HepG2 (cell line): ENCODE measurements at regions not wholly inside any gene's neighbourhood (a gene's known extent, or its start where the extent isn't known, plus 50 kb on each side); places are given as distances from the start of the nearest gene placed in this dataset.

Experiments used
- ATAC-seq: fragments of 200-7000 bp; cut with Tn5 transposase; 3 replicates; pipeline ENCODE4 v1.9.1; 2020; ENCODE audit warnings: mild to moderate bottlenecking, moderate library complexity
- BruUV-seq: library from RNA; stranded (reverse); fragments of 400-500 nt; replicated peaks from 2 replicates; lab custom pipeline; 2021; lab: Mats Ljungman, UMichigan
- CTCF ChIA-PET: fragments of 300-600 bp; formaldehyde crosslinking; extraction: SDS; loops from one replicate; lab custom pipeline; 2021; ENCODE audit warnings: low total read pairs, inconsistent platforms, low intra/inter-chr PET ratio; lab: Yijun Ruan, JAX
- POLR2A ChIA-PET: fragments of 350-600 bp; sonication (Branson Sonifier 250); formaldehyde crosslinking; loops from one replicate; lab custom pipeline; 2020; ENCODE audit warnings: antibody characterized with exemption, inconsistent platforms; lab: Yijun Ruan, JAX
- DNase-seq: peaks from one replicate; pipeline ENCODE4 v3.0.0-alpha.2; 2015; ENCODE audit warnings: low spot score
- FAIRE-seq: peaks from 3 replicates; lab custom pipeline; 2011; peaks lifted over from hg19 to GRCh38; lab: Jason Lieb, UNC
- H2AFZ ChIP-seq: one replicate; pipeline ENCODE4 v1.6.1; 2011; ENCODE audit warnings: low read length, inconsistent platforms
- H3K27ac ChIP-seq: fragments of 300-600 bp; 3 replicates; pipeline ENCODE4 v1.8.0; 2011; ENCODE audit warnings: mixed run types, mild to moderate bottlenecking, mixed read lengths, low read length, inconsistent platforms; ENCODE audit not compliant: insufficient read depth; ENCODE audit errors: extremely low read length
- H3K27me3 ChIP-seq, 2 experiments: fragments of 200-600 bp in 1 of 2; 2 replicates in 1 of 2; 3 replicates in 1 of 2; pipeline versions ENCODE4 v1.6.0 to v1.8.0; 2011; ENCODE audit warnings: low read length in 2 of 2, mild to moderate bottlenecking in 2 of 2, moderate library complexity in 2 of 2, inconsistent platforms in 1 of 2; ENCODE audit not compliant: insufficient read depth in 2 of 2, control insufficient read depth in 1 of 2
- H3K36me3 ChIP-seq, 2 experiments: fragments of 200-600 bp in 1 of 2; replicated peaks in 1 of 2; 2 replicates in 1 of 2; 3 replicates in 1 of 2; pipeline versions ENCODE4 v1.5.1 to v1.8.0; 2011; ENCODE audit warnings: low read length in 2 of 2, inconsistent platforms in 1 of 2; ENCODE audit not compliant: insufficient read depth in 2 of 2, control insufficient read depth in 1 of 2
- H3K4me1 ChIP-seq: 2 replicates; pipeline ENCODE4 v1.5.1; 2012; ENCODE audit warnings: low read length, inconsistent platforms; ENCODE audit not compliant: insufficient read depth
- H3K4me2 ChIP-seq: 2 replicates; pipeline ENCODE4 v1.6.0; 2011; ENCODE audit warnings: low read depth, low read length, inconsistent platforms
- H3K4me3 ChIP-seq, 3 experiments: fragments of 200-600 bp in 1 of 3; sonication (generic), shearing (Covaris generic) in 1 of 3; replicated peaks in 1 of 3; 2 replicates each; pipeline ENCODE4 v1.5.1; 2011 to 2016; ENCODE audit warnings: low read length in 3 of 3, inconsistent platforms in 2 of 3, low read depth in 2 of 3, mild to moderate bottlenecking in 2 of 3, control low read depth in 1 of 3, mixed read lengths in 1 of 3; ENCODE audit not compliant: insufficient read depth in 1 of 3
- H3K79me2 ChIP-seq: one replicate; pipeline ENCODE4 v1.6.1; 2011; ENCODE audit warnings: low read length, inconsistent platforms; ENCODE audit not compliant: insufficient read depth
- H3K9ac ChIP-seq: 2 replicates; pipeline ENCODE4 v1.6.0; 2011; ENCODE audit warnings: mild to moderate bottlenecking, low read depth, low read length, inconsistent platforms; ENCODE audit not compliant: insufficient read depth
- H3K9me3 ChIP-seq: 2 replicates; pipeline ENCODE4 v1.5.1; 2012; ENCODE audit warnings: mild to moderate bottlenecking, low read length
- H4K20me1 ChIP-seq: 2 replicates; pipeline ENCODE4 v1.6.0; 2011; ENCODE audit warnings: inconsistent platforms, mild to moderate bottlenecking, low read length, moderate library complexity; ENCODE audit not compliant: insufficient read depth
- HNF4G ChIP-seq, 2 experiments: sonication (generic) in 1 of 2; formaldehyde crosslinking in 1 of 2; IDR thresholded peaks; 2 replicates each; pipeline versions ENCODE4 v1.4.0 to v1.6.1; 2011 to 2020; ENCODE audit warnings: borderline replicate concordance in 2 of 2, low read depth in 2 of 2, mild to moderate bottlenecking in 2 of 2, low read length in 1 of 2, missing genetic modification reagents in 1 of 2, moderate library complexity in 1 of 2
- MAFG ChIP-seq: sonication (generic); formaldehyde crosslinking; IDR thresholded peaks from 2 replicates; pipeline ENCODE4 v1.5.1; 2020; ENCODE audit warnings: mild to moderate bottlenecking, missing genetic modification reagents
- NFE2L1 ChIP-seq: sonication (generic); formaldehyde crosslinking; IDR thresholded peaks from 2 replicates; pipeline ENCODE4 v1.4.0; 2020; ENCODE audit warnings: missing genetic modification reagents, mild to moderate bottlenecking, borderline replicate concordance
- ZBTB3 ChIP-seq: sonication (generic); formaldehyde crosslinking; IDR thresholded peaks from 2 replicates; pipeline ENCODE4 v1.4.0; 2020; ENCODE audit warnings: low read depth, mild to moderate bottlenecking, moderate library complexity, missing genetic modification reagents, borderline replicate concordance
- ZFP62 ChIP-seq: sonication (generic); formaldehyde crosslinking; IDR thresholded peaks from 2 replicates; pipeline ENCODE4 v1.4.0; 2020; ENCODE audit warnings: missing genetic modification reagents
- ZNF3 ChIP-seq: IDR thresholded peaks from 2 replicates; pipeline ENCODE4 v1.7.0; 2017; ENCODE audit warnings: inconsistent platforms
- ZNF383 ChIP-seq: sonication (generic); formaldehyde crosslinking; IDR thresholded peaks from 2 replicates; pipeline ENCODE4 v1.4.0; 2020; ENCODE audit warnings: missing genetic modification reagents, mild to moderate bottlenecking, borderline replicate concordance
- in situ Hi-C: cut with HindIII; loops from 2 replicates; pipeline ENCODE4 v1.10.0; 2017; ENCODE audit warnings: low pct_unique_long_range_greater_than_20kb; ENCODE audit not compliant: extremely low pct_ligation_motif_present
- intact Hi-C: fragments of 100-400 bp; cut with micrococcal nuclease; formaldehyde crosslinking; loops from one replicate; pipeline ENCODE4 v1.10.0; 2022; ENCODE audit not compliant: unreplicated experiment
- TF ChIP-seq, protein P1 (sequence below): sonication (generic); formaldehyde crosslinking; IDR thresholded peaks from 2 replicates; pipeline ENCODE4 v1.4.0; 2020; ENCODE audit warnings: mild to moderate bottlenecking, missing genetic modification reagents
- TF ChIP-seq, protein P2 (sequence below): sonication (generic); formaldehyde crosslinking; IDR thresholded peaks from 2 replicates; pipeline ENCODE4 v1.9.0; 2021; ENCODE audit warnings: missing genetic modification reagents, borderline replicate concordance
- TF ChIP-seq, protein P3 (sequence below), 2 experiments: sonication (generic) in 1 of 2; formaldehyde crosslinking in 1 of 2; IDR thresholded peaks; 2 replicates each; pipeline versions ENCODE4 v1.4.0 to v1.6.1; 2018 to 2020; ENCODE audit warnings: missing genetic modification reagents in 2 of 2, borderline replicate concordance in 1 of 2, low read depth in 1 of 2, mild to moderate bottlenecking in 1 of 2, missing biosample characterization in 1 of 2

DNA sequence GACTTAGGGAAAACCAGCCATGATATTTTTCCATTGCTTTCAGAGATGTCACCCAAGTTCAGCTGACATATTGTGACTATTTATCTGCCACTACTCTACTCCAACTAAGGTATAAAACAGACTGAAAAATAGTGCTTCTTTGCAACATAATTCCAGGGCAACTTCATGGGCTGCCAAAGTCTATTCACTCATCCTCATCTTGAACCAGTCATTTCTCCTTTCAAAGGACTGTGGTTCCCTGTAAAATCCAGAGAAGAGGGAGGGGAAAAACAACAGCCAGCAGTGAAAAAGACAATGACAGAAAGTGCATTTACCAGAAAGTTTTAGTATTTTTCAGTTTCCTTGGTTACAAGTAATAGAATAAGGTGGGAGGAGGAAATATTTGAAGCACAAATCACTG, 191.1 kb downstream of the EFHB start:
- H2AFZ ChIP-seq: no peak overlapping the region
- no peak overlapping the region for H3K27ac ChIP-seq
- FAIRE-seq: no peak
- in situ Hi-C loops (no loop called here), intact Hi-C loops (no loop called here)
- BruUV-seq: no TSS peak
- TF ChIP-seq, protein P1, sequence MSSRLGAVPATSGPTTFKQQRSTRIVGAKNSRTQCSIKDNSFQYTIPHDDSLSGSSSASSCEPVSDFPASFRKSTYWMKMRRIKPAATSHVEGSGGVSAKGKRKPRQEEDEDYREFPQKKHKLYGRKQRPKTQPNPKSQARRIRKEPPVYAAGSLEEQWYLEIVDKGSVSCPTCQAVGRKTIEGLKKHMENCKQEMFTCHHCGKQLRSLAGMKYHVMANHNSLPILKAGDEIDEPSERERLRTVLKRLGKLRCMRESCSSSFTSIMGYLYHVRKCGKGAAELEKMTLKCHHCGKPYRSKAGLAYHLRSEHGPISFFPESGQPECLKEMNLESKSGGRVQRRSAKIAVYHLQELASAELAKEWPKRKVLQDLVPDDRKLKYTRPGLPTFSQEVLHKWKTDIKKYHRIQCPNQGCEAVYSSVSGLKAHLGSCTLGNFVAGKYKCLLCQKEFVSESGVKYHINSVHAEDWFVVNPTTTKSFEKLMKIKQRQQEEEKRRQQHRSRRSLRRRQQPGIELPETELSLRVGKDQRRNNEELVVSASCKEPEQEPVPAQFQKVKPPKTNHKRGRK (CRISPR knock-in tag): no peak
- no peak for TF ChIP-seq ZBTB3 (CRISPR knock-in tag)
- TF ChIP-seq, protein P2, sequence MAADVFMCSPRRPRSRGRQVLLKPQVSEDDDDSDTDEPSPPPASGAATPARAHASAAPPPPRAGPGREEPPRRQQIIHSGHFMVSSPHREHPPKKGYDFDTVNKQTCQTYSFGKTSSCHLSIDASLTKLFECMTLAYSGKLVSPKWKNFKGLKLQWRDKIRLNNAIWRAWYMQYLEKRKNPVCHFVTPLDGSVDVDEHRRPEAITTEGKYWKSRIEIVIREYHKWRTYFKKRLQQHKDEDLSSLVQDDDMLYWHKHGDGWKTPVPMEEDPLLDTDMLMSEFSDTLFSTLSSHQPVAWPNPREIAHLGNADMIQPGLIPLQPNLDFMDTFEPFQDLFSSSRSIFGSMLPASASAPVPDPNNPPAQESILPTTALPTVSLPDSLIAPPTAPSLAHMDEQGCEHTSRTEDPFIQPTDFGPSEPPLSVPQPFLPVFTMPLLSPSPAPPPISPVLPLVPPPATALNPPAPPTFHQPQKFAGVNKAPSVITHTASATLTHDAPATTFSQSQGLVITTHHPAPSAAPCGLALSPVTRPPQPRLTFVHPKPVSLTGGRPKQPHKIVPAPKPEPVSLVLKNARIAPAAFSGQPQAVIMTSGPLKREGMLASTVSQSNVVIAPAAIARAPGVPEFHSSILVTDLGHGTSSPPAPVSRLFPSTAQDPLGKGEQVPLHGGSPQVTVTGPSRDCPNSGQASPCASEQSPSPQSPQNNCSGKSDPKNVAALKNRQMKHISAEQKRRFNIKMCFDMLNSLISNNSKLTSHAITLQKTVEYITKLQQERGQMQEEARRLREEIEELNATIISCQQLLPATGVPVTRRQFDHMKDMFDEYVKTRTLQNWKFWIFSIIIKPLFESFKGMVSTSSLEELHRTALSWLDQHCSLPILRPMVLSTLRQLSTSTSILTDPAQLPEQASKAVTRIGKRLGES (CRISPR knock-in tag): no peak
- TF ChIP-seq ZNF3 (CRISPR knock-in tag): no peak
- no peak for TF ChIP-seq ZFP62 (CRISPR knock-in tag)
- TF ChIP-seq, protein P3, sequence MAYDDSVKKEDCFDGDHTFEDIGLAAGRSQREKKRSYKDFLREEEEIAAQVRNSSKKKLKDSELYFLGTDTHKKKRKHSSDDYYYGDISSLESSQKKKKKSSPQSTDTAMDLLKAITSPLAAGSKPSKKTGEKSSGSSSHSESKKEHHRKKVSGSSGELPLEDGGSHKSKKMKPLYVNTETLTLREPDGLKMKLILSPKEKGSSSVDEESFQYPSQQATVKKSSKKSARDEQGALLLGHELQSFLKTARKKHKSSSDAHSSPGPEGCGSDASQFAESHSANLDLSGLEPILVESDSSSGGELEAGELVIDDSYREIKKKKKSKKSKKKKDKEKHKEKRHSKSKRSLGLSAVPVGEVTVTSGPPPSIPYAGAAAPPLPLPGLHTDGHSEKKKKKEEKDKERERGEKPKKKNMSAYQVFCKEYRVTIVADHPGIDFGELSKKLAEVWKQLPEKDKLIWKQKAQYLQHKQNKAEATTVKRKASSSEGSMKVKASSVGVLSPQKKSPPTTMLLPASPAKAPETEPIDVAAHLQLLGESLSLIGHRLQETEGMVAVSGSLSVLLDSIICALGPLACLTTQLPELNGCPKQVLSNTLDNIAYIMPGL (CRISPR knock-in tag; IDR thresholded peaks at IDR 0.05; ENCODE audit: borderline replicate concordance in 1 of 2, low read depth in 1 of 2): no peak
- TF ChIP-seq NFE2L1: no peak
- TF ChIP-seq ZNF383 (CRISPR knock-in tag): no peak
- no peak for TF ChIP-seq MAFG (CRISPR knock-in tag)
- TF ChIP-seq HNF4G (IDR thresholded peaks at IDR 0.05; ENCODE audit: borderline replicate concordance, low read depth, low read length): no peak
- TF ChIP-seq HNF4G (CRISPR knock-in tag; IDR thresholded peaks at IDR 0.05; ENCODE audit: borderline replicate concordance, low read depth): no peak
- H3K4me3 ChIP-seq: no peak overlapping the region
- H3K9me3 ChIP-seq: no peaks in the 10 kb centered on the region
- no peak overlapping the region for H3K9ac ChIP-seq
- H3K79me2 ChIP-seq: no peaks in the 10 kb centered on the region
- ChIA-PET CTCF (no interaction called here), POLR2A (no interaction called here)
- no peak overlapping the region for H3K4me2 ChIP-seq
- no peaks in the 10 kb centered on the region for H4K20me1 ChIP-seq
- no peak for ATAC-seq
- H3K27me3 ChIP-seq: no peaks in the 10 kb centered on the region
- H3K36me3 ChIP-seq: no peaks in the 10 kb centered on the region
- DNase-seq: no peak
- H3K4me1 ChIP-seq: no peaks in the 10 kb centered on the region
